Neural progenitor cell (in vitro differentiated cells): ENCODE measurements at regions not wholly inside any gene's neighbourhood (a gene's known extent, or its start where the extent isn't known, plus 50 kb on each side); places are given as distances from the start of the nearest gene placed in this dataset.

Experiments
- DNase-seq: peaks from one replicate; pipeline ENCODE4 v3.0.0-alpha.2; 2016; ENCODE audit warnings: low spot score
- H2AFZ ChIP-seq: fragments of 200-600 bp; sonication (generic); replicated peaks from 2 replicates; pipeline ENCODE4 v1.6.1; 2016; ENCODE audit warnings: antibody characterized with exemption
- H3F3A ChIP-seq: fragments of 200-600 bp; sonication (generic); 2 replicates; pipeline ENCODE4 v1.6.1; 2016; ENCODE audit warnings: antibody characterized with exemption, low read depth
- H3K27ac ChIP-seq: fragments of 200-600 bp; sonication (generic); 2 replicates; pipeline ENCODE4 v1.5.1; 2016; ENCODE audit warnings: mild to moderate bottlenecking
- H3K27me3 ChIP-seq: fragments of 200-600 bp; sonication (generic); 2 replicates; pipeline ENCODE4 v1.6.1; 2016; ENCODE audit warnings: mild to moderate bottlenecking, moderate library complexity
- H3K36me3 ChIP-seq: fragments of 200-600 bp; sonication (generic); 2 replicates; pipeline ENCODE4 v1.5.1; 2016
- H3K4me1 ChIP-seq: fragments of 200-600 bp; sonication (generic); 2 replicates; pipeline ENCODE4 v1.6.1; 2016; ENCODE audit warnings: mixed run types
- H3K4me2 ChIP-seq: fragments of 200-600 bp; sonication (generic); 2 replicates; pipeline ENCODE4 v1.6.1; 2016
- H3K4me3 ChIP-seq: fragments of 200-600 bp; sonication (generic); 2 replicates; pipeline ENCODE4 v1.5.1; 2016
- H3K79me2 ChIP-seq: fragments of 200-600 bp; sonication (generic); 2 replicates; pipeline ENCODE4 v1.6.1; 2016; ENCODE audit warnings: low read depth
- H3K9ac ChIP-seq: fragments of 200-600 bp; sonication (generic); 2 replicates; pipeline ENCODE4 v1.6.1; 2016
- H3K9me3 ChIP-seq: fragments of 200-600 bp; sonication (generic); 2 replicates; pipeline ENCODE4 v1.5.1; 2016; ENCODE audit warnings: low read depth
- H4K20me1 ChIP-seq: fragments of 200-600 bp; sonication (generic); 2 replicates; pipeline ENCODE4 v1.6.1; 2016; ENCODE audit warnings: low read depth
- H3K27ac Mint-ChIP-seq: 3 replicates; pipeline ENCODE4 v1.8.0; 2021; ENCODE audit warnings: mixed read lengths
- H3K27me3 Mint-ChIP-seq: 2 replicates; pipeline ENCODE4 v1.8.0; 2022; ENCODE audit warnings: low read depth, mild to moderate bottlenecking, inconsistent platforms, moderate library complexity, mixed read lengths; ENCODE audit not compliant: insufficient read depth
- H3K36me3 Mint-ChIP-seq: 3 replicates; pipeline ENCODE4 v1.8.0; 2021; ENCODE audit warnings: mixed read lengths
- H3K4me1 Mint-ChIP-seq: 3 replicates; pipeline ENCODE4 v1.8.0; 2021; ENCODE audit warnings: mixed read lengths
- H3K4me3 Mint-ChIP-seq: 3 replicates; pipeline ENCODE4 v1.8.0; 2021; ENCODE audit warnings: mild to moderate bottlenecking, moderate library complexity, mixed read lengths
- H3K9me3 Mint-ChIP-seq: 3 replicates; pipeline ENCODE4 v1.8.0; 2020; ENCODE audit warnings: mixed read lengths
- EZH2 ChIP-seq: fragments of 200-600 bp; sonication (generic); IDR thresholded peaks from 2 replicates; pipeline ENCODE4 v1.6.1; 2017; ENCODE audit warnings: antibody characterized with exemption, mild to moderate bottlenecking, moderate library complexity
- EZH2phosphoT487 ChIP-seq: fragments of 200-600 bp; sonication (generic); IDR thresholded peaks from 2 replicates; pipeline ENCODE4 v1.6.1; 2017; ENCODE audit warnings: antibody characterized with exemption
- TF ChIP-seq, protein P1 (sequence below): fragments of 200-600 bp; sonication (generic); IDR thresholded peaks from 2 replicates; pipeline ENCODE4 v1.5.1; 2017; ENCODE audit warnings: antibody characterized with exemption, mild to moderate bottlenecking

DNA sequence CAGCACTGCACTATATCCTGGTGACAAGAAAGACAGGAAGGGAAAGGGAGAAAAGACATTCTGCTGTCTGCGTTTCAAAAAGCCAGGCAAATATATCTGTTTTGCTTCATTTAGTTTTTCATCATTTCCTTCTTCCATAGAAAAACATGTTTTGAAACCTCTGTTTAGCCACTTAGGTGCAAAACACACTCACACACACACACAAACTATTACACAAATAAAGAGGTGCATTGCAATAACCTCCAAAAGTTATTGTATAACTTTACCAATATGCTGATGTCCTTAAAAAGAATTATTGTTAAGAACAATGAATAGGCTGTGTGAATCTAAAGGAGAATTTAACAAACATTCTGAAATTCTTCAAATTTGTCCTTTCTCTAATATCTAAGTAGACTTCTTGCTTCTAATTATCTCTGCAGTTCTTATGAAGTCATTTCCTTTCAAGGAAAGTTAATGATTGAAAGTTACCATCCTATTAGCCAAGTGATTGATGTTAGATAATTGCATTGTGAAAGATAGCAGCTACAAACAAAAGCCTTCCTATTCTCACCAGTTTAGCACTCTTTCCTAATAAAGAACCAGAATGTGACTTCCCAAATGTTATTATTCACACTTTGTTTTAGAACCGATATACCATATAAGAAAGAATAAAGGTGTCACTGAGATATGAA is 516.7 kb downstream of the KCNJ3 start:
- H3K9me3 Mint-ChIP-seq: no peaks in the 10 kb centered on the region
- H3K27ac Mint-ChIP-seq: no peak overlapping the region
- Histone ChIP-seq H3K36me3 (no peaks in the 10 kb centered on the region), H2AFZ (no peak overlapping the region), H3K27me3 (no peaks in the 10 kb centered on the region), H3K9ac (no peak overlapping the region), H4K20me1 (no peaks in the 10 kb centered on the region), H3K4me3 (no peak overlapping the region), H3K27ac (no peak overlapping the region), H3K79me2 (no peaks in the 10 kb centered on the region), H3K9me3 (no peaks in the 10 kb centered on the region), H3K4me2 (no peak overlapping the region), H3F3A (no peaks in the 10 kb centered on the region), H3K4me1 (peaks cover 9% of the 10 kb centered on the region)
- no peak overlapping the region for H3K4me3 Mint-ChIP-seq
- H3K27me3 Mint-ChIP-seq: no peaks in the 10 kb centered on the region
- DNase-seq: no peak
- no peak for TF ChIP-seq EZH2phosphoT487
- TF ChIP-seq, protein P1, sequence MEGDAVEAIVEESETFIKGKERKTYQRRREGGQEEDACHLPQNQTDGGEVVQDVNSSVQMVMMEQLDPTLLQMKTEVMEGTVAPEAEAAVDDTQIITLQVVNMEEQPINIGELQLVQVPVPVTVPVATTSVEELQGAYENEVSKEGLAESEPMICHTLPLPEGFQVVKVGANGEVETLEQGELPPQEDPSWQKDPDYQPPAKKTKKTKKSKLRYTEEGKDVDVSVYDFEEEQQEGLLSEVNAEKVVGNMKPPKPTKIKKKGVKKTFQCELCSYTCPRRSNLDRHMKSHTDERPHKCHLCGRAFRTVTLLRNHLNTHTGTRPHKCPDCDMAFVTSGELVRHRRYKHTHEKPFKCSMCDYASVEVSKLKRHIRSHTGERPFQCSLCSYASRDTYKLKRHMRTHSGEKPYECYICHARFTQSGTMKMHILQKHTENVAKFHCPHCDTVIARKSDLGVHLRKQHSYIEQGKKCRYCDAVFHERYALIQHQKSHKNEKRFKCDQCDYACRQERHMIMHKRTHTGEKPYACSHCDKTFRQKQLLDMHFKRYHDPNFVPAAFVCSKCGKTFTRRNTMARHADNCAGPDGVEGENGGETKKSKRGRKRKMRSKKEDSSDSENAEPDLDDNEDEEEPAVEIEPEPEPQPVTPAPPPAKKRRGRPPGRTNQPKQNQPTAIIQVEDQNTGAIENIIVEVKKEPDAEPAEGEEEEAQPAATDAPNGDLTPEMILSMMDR: no peak
- no peak for TF ChIP-seq EZH2
- H3K36me3 Mint-ChIP-seq: no peaks in the 10 kb centered on the region
- peaks cover 5% of the 10 kb centered on the region for H3K4me1 Mint-ChIP-seq

- no peak overlapping the region for H3K4me3 ChIP-seq
- H3K9me3 ChIP-seq: no peaks in the 10 kb centered on the region
- TF ChIP-seq EZH2phosphoT487: no peak
- TF ChIP-seq, protein P1: no peak
- TF ChIP-seq EZH2: no peak
- H3K4me2 ChIP-seq: no peak overlapping the region
- H3K9me3 Mint-ChIP-seq: no peaks in the 10 kb centered on the region
- no peaks in the 10 kb centered on the region for H3K79me2 ChIP-seq
- H3K4me1 Mint-ChIP-seq: no peaks in the 10 kb centered on the region
- H3K36me3 Mint-ChIP-seq: no peaks in the 10 kb centered on the region
- no peaks in the 10 kb centered on the region for H3K27me3 ChIP-seq
- H3K4me1 ChIP-seq: no peaks in the 10 kb centered on the region
- H3F3A ChIP-seq: no peaks in the 10 kb centered on the region
- DNase-seq: no peak
- no peak overlapping the region for H3K27ac Mint-ChIP-seq
- H4K20me1 ChIP-seq: no peaks in the 10 kb centered on the region
- no peaks in the 10 kb centered on the region for H3K27me3 Mint-ChIP-seq
- H3K9ac ChIP-seq: no peak overlapping the region
- no peaks in the 10 kb centered on the region for H3K36me3 ChIP-seq
- H2AFZ ChIP-seq: no peak overlapping the region
- no peak overlapping the region for H3K27ac ChIP-seq
- no peak overlapping the region for H3K4me3 Mint-ChIP-seq
Observed at GRCh38 chr2:155209696-155210450, 511.4 kb downstream of the KCNJ3 start.

DNA sequence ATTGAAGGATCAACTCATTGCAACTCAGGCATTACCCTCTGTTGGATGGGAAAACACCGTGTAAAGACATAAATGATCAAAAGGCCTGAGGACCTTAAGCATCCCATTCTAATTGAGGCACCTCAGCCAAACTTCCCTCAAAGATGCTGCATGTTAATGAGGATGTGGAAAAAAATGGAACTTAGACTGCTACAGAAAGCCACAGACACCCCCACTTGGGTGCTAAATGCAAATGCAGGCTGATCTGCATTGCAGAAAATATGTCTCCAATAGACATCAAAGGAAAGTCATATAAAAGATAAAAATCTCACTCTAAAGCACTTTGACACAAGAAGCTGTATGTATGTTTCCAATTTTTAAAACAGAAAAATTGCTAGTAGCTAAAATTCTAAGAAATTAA is 504.7 kb downstream of the KCNJ3 start:
- H3K9me3 Mint-ChIP-seq: no peaks in the 10 kb centered on the region
- Histone ChIP-seq H3K27me3 (no peaks in the 10 kb centered on the region), H3K9ac (no peak overlapping the region), H2AFZ (no peak overlapping the region), H4K20me1 (no peaks in the 10 kb centered on the region), H3F3A (no peaks in the 10 kb centered on the region), H3K4me3 (no peak overlapping the region), H3K4me1 (no peaks in the 10 kb centered on the region), H3K4me2 (no peak overlapping the region), H3K36me3 (no peaks in the 10 kb centered on the region), H3K9me3 (no peaks in the 10 kb centered on the region), H3K27ac (no peak overlapping the region), H3K79me2 (no peaks in the 10 kb centered on the region)
- no peak overlapping the region for H3K4me3 Mint-ChIP-seq
- H3K27ac Mint-ChIP-seq: no peak overlapping the region
- no peaks in the 10 kb centered on the region for H3K36me3 Mint-ChIP-seq
- H3K4me1 Mint-ChIP-seq: no peaks in the 10 kb centered on the region
- H3K27me3 Mint-ChIP-seq: no peaks in the 10 kb centered on the region
- TF ChIP-seq, protein P1: peak; percentile 24
- TF ChIP-seq EZH2phosphoT487: no peak
- peak; percentile 29 for DNase-seq
